DND-41 (cell line): ENCODE measurements at regions not wholly inside any gene's neighbourhood (a gene's known extent, or its start where the extent isn't known, plus 50 kb on each side); places are given as distances from the start of the nearest gene placed in this dataset.

ENCODE experiments used
- EZH2 ChIP-seq: IDR thresholded peaks from 3 replicates; pipeline ENCODE4 v1.6.1; 2012; ENCODE audit warnings: borderline replicate concordance, low read depth, mild to moderate bottlenecking, moderate library complexity, low read length, inconsistent platforms; ENCODE audit not compliant: severe bottlenecking
- TF ChIP-seq, protein P1 (sequence below): IDR thresholded peaks from 2 replicates; pipeline ENCODE4 v1.5.1; 2012; ENCODE audit warnings: borderline replicate concordance, low read length, moderate library complexity, mild to moderate bottlenecking; ENCODE audit not compliant: poor library complexity, severe bottlenecking; ENCODE audit errors: extremely low read depth

DNA sequence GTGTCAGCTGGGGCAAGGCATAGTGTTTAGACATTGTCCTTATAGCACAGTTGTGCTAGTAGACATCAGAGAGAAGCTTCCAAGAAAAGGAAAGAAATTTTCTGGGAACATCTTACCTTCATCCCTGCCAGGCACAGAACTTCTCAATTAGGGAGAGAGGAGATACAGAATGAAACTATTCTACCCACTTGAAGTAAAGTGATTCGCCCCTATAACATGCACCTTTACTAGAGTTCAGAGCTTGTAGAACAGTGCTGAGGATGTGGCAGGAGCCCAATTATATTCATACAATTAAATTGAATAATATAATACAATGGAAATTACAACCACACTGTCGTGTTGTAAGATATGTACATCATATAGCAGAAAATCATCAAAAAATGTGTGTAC, 1063.9 kb upstream of the CITED2 start:
- TF ChIP-seq, protein P1, sequence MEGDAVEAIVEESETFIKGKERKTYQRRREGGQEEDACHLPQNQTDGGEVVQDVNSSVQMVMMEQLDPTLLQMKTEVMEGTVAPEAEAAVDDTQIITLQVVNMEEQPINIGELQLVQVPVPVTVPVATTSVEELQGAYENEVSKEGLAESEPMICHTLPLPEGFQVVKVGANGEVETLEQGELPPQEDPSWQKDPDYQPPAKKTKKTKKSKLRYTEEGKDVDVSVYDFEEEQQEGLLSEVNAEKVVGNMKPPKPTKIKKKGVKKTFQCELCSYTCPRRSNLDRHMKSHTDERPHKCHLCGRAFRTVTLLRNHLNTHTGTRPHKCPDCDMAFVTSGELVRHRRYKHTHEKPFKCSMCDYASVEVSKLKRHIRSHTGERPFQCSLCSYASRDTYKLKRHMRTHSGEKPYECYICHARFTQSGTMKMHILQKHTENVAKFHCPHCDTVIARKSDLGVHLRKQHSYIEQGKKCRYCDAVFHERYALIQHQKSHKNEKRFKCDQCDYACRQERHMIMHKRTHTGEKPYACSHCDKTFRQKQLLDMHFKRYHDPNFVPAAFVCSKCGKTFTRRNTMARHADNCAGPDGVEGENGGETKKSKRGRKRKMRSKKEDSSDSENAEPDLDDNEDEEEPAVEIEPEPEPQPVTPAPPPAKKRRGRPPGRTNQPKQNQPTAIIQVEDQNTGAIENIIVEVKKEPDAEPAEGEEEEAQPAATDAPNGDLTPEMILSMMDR, result no peak
- no peak for TF ChIP-seq EZH2
